Endometrium (tissue), 2 donors: ENCODE measurements at regions not wholly inside any gene's neighbourhood (a gene's known extent, or its start where the extent isn't known, plus 50 kb on each side); places are given as distances from the start of the nearest gene placed in this dataset.

Experiments used
- FAIRE-seq: peaks from 2 replicates; lab custom pipeline; 2012; peaks lifted over from hg19 to GRCh38; lab: Jason Lieb, UNC
- donor health status: control.
- donor health status: control.

GRCh38 chr10:131563411-131563810 lies 251.9 kb upstream of the TCERG1L start:
- no peak for FAIRE-seq

- FAIRE-seq, result no peak
Observed at GRCh38 chr10:131567279-131568162, 256.0 kb upstream of the TCERG1L start.

GRCh38 chr10:131568866-131569265 lies 257.3 kb upstream of the TCERG1L start:
- no peak for FAIRE-seq

GRCh38 chr10:131569851-131570715 lies 258.6 kb upstream of the TCERG1L start:
- no peak for FAIRE-seq

GRCh38 chr10:131570716-131571307 lies 259.3 kb upstream of the TCERG1L start:
- FAIRE-seq, result no peak

DNA sequence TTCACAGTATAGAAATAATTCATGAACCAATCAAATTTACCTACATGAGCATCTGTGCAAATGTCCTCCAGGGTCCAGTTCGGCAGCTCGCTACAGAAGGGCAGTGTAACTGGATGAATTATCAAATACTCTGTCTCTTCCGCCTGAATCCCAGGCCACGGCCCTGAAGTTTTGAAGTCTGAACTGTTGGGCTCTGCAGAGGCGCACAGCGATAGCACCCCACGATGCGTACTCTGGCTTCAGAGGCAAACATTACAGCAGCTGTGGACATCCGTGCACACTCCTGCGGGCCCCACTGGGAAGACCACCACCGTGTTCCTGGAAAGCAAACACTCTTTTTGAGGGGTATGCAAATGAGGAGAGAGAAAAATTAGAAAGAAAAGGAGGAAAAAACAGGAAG lies 259.8 kb upstream of the TCERG1L start:
- no peak for FAIRE-seq

DNA sequence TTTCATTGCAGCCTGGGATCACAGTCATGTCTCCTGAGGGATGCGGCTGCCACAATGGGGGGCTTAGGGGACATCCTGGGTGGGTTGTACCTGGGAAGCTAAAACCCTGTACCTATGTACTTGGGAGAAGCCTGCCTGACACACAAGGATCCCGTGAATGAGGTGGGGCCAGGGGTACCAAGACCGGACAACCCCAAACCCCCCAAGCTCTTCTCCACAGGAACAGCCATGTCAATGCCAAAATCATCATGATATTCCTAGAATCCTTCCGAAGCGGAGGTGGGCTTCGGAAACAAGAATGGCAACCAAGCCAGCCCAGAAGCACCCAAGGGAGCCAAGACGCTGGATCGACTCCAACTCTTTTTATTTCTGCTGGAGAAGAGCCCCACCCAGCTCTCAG lies 260.3 kb upstream of the TCERG1L start:
- no peak for FAIRE-seq

DNA sequence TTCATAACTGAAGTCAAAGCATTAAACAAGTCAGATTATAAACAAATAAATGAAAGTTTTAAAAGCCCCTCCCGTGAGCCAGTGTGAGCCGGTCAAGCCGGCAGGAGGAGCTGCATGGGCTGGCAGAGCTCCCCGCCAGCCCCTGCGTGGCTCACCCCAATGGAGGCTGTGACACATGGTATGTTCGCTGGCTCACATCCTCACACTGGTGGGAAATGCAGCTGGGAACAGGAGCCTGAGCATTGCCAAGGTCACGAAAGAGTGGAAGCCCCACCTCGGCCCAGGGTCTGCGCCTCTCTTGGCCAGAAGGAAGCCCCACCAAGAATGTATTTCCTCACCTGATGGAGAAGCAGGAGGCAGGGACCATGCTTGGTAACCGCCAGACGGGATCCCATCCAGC lies 261.7 kb upstream of the TCERG1L start:
- no peak for FAIRE-seq

- no peak for FAIRE-seq
Observed at GRCh38 chr10:131573707-131574106, 262.2 kb upstream of the TCERG1L start.

DNA sequence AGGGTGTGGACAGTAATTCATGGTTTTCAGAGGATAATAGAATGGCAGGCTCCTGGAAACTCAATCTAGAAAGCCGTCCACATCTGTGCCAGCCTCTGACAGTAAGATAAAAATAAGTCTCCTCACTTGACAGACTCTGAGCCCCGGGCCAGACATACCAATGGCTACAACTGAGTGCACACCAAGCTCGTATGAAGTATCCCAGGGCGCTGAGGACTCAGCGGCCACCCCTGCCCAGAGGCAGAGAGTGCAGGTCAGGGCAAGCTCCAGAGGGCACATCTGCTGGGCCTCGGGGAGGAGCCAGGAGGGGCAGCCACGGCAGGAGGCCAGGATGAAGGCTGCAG lies 262.8 kb upstream of the TCERG1L start:
- no peak for FAIRE-seq

DNA sequence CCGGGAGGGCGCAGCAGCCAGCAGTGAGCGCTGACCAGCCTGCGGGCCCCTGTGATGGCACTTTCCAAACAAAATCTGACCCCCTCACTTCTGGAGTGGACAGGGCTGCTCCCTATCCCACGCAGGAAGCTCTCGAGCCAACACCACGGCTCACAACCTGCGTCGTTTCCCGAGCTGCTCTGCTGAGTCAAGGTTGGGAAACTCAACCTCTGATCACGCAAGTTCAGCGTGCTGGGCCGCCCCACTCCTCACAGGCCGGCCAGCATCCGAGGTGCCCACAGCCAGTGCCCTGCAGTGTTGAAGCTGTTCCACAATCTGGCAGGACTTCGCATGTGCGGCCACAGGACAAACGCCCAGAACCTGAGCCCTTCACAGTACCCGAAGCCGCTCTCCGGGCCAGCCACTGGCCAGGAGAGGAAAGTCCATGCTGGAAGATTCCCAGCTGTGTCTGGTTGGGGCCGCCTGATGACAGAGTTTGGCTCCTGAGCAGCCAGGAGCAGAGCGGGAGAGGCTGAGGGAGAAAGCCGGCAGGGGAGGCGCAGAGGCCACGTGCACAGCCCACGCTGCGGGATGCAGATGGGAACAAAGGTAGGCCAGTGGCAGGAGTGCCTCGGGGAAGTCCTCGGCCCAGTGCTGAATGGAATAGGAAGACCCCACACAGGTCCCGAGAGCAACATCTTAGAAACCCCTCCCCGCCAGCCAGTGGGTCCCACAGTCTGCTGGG lies 263.3 kb upstream of the TCERG1L start:
- FAIRE-seq, result no peak

- no peak for FAIRE-seq
Observed at GRCh38 chr10:131575877-131576276, 264.4 kb upstream of the TCERG1L start.

GRCh38 chr10:131576341-131577177 lies 265.0 kb upstream of the TCERG1L start:
- FAIRE-seq, result no peak

GRCh38 chr10:131577178-131577555 lies 265.6 kb upstream of the TCERG1L start:
- no peak for FAIRE-seq

- FAIRE-seq, result no peak
Observed at GRCh38 chr10:131577786-131578471, 266.4 kb upstream of the TCERG1L start.

- no peak for FAIRE-seq
Observed at GRCh38 chr10:131578472-131578970, 267.0 kb upstream of the TCERG1L start.

DNA sequence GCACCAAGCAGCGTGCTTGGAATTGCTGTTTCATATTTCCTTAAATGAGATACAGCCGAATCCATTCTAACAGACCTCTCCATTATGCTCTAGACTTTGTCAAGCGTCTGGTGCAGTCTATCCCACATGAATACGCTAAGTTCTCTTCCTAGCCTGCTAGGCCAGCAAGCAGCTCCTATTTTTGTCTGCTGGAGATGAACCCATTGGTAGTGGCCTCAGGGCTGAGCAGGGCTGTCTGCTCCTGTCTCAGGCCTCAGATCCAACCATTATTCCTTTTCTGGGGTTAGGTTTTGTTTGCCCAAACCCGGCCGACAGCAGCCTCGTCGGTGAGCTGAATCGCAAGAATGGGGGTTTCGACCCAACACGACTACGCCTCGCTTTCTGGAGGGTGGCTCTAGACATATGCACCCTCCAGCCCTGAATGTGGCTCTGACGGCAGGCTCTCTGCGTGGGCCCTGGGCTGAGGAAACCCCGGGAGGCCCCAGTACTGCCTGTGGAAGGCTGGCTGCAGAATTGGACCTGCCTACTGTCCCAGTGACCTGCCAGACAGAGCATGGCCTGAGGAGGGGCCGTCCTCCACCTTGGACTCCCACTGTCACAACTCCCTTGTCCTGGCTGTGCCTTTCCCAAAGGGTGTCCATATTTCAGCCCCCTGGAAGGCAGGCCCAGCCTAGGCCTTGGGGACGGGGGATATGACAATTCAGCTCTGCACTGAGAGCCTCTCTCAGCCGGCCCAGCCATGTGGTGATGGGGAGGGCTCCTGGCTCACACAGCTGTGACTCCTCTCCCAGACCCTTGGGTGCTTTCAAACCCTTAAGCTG lies 267.9 kb upstream of the TCERG1L start:
- FAIRE-seq, result no peak

DNA sequence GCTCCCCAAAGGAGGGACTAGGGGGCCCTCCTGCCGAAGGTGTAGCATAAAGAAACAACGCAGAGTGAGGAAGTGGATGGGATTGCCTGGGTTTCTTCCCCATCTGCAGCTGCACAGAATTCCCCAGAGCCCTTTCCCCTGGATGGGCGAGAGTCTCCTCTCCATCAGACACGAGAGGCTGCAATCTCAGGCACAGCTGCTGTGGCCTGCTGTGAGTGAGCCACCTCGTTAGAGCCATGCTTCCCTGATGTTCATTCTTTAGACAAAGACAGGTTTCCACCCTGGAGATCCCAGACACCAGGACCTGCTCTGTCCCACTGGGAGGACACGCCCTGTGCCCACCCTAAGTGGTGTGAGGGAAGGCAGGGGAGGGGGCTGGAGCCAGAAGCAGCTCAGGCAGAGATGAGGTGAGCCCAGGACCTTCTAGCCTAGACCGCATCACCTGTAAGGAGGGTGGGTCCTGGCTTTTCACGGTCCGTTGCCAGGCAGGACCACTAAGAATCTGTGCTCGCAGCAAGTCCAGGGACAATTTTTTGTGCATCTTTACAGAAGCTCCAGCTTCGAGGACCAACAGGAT lies 268.6 kb upstream of the TCERG1L start:
- no peak for FAIRE-seq

- no peak for FAIRE-seq
Observed at GRCh38 chr10:131580674-131581073, 269.2 kb upstream of the TCERG1L start.
